DOHH2 (cell line): ENCODE measurements at regions not wholly inside any gene's neighbourhood (a gene's known extent, or its start where the extent isn't known, plus 50 kb on each side); places are given as distances from the start of the nearest gene placed in this dataset.

Source experiments
- H3F3A ChIP-seq: fragments of 200-600 bp; sonication (generic), shearing (Covaris generic); 2 replicates; pipeline ENCODE4 v1.6.0; 2016; ENCODE audit warnings: antibody characterized with exemption, mild to moderate bottlenecking; ENCODE audit not compliant: control insufficient read depth, insufficient read depth
- H3K27ac ChIP-seq: fragments of 200-600 bp; sonication (generic); 2 replicates; pipeline ENCODE4 v1.5.1; 2014; ENCODE audit warnings: low read depth, mild to moderate bottlenecking, low read length, moderate library complexity
- H3K27me3 ChIP-seq: fragments of 200-600 bp; sonication (generic); 2 replicates; pipeline ENCODE4 v1.6.1; 2014; ENCODE audit warnings: mild to moderate bottlenecking, low read length, mixed read lengths; ENCODE audit not compliant: control insufficient read depth
- H3K36me3 ChIP-seq: fragments of 200-600 bp; sonication (generic); 2 replicates; pipeline ENCODE4 v1.6.1; 2014; ENCODE audit warnings: mild to moderate bottlenecking, low read length, moderate library complexity, mixed read lengths; ENCODE audit not compliant: control insufficient read depth
- H3K4me1 ChIP-seq: fragments of 200-600 bp; sonication (generic); 2 replicates; pipeline ENCODE4 v1.6.1; 2014; ENCODE audit warnings: mild to moderate bottlenecking, low read length, mixed read lengths; ENCODE audit not compliant: control insufficient read depth
- H3K4me2 ChIP-seq: fragments of 200-600 bp; sonication (generic); 2 replicates; pipeline ENCODE4 v1.6.0; 2014; ENCODE audit warnings: mild to moderate bottlenecking, low read length, moderate library complexity
- H3K4me3 ChIP-seq: fragments of 200-600 bp; sonication (generic); 2 replicates; pipeline ENCODE4 v1.5.1; 2014; ENCODE audit warnings: mild to moderate bottlenecking, low read length, mixed read lengths
- H3K79me2 ChIP-seq: fragments of 200-600 bp; sonication (generic); 2 replicates; pipeline ENCODE4 v1.6.1; 2014; ENCODE audit warnings: mild to moderate bottlenecking, low read length, mixed read lengths; ENCODE audit not compliant: control insufficient read depth
- H3K9me2 ChIP-seq: fragments of 200-600 bp; sonication (generic); replicated peaks from 2 replicates; pipeline ENCODE4 v1.6.1; 2014; ENCODE audit warnings: mild to moderate bottlenecking, low read length, mixed read lengths; ENCODE audit not compliant: control insufficient read depth
- H3K9me3 ChIP-seq: fragments of 200-600 bp; sonication (generic); 2 replicates; pipeline ENCODE4 v1.6.1; 2014; ENCODE audit warnings: antibody characterized with exemption, low read length, mixed read lengths; ENCODE audit not compliant: control insufficient read depth, insufficient read depth
- H4K20me1 ChIP-seq: fragments of 200-600 bp; sonication (generic); 2 replicates; pipeline ENCODE4 v1.6.0; 2014; ENCODE audit warnings: low read depth, mild to moderate bottlenecking, antibody characterized with exemption, low read length, moderate library complexity; ENCODE audit not compliant: control insufficient read depth, insufficient read depth
- EZH2phosphoT487 ChIP-seq: fragments of 200-600 bp; sonication (generic); IDR thresholded peaks from 2 replicates; pipeline ENCODE4 v1.6.1; 2017; ENCODE audit warnings: borderline replicate concordance, mild to moderate bottlenecking, antibody characterized with exemption, low read length, moderate library complexity, mixed read lengths
- TF ChIP-seq, protein P1 (sequence below): fragments of 200-600 bp; sonication (generic); IDR thresholded peaks from one replicate; pipeline ENCODE4 v1.5.1; 2014; ENCODE audit warnings: antibody characterized with exemption, mild to moderate bottlenecking, low read depth, low read length; ENCODE audit not compliant: poor library complexity, severe bottlenecking

- Histone ChIP-seq H3K27me3 (no peaks in the 10 kb centered on the region), H3F3A (no peaks in the 10 kb centered on the region), H3K4me2 (no peak overlapping the region)
Measured at GRCh38 chr3:25945366-25945765, 155.5 kb downstream of the OXSM start.

DNA sequence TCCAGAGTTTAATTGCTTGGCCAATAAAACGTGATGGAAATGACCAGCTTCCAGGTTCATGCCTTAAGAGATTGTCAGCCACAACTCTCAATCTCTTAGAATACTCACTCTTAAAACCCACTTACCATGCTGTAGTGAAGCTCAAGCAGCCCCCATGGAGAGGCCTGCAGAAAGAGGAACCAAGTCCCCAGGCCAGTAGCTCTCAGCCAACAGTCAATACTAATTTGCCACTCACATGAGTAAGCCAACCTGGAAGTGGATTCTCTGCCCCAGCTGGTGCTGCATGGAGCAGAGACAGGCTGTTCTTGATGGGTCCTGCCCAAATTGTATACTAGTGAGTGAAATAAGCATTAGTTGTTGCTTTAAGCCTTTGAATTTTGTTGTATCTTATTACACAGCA is 155.9 kb downstream of the OXSM start:
- Histone ChIP-seq H3K36me3 (no peaks in the 10 kb centered on the region), H3K4me2 (no peak overlapping the region), H4K20me1 (no peaks in the 10 kb centered on the region), H3K4me1 (no peaks in the 10 kb centered on the region), H3K27ac (no peak overlapping the region), H3K9me3 (no peaks in the 10 kb centered on the region), H3K9me2 (no peaks in the 10 kb centered on the region), H3F3A (no peaks in the 10 kb centered on the region), H3K4me3 (no peak overlapping the region), H3K27me3 (no peaks in the 10 kb centered on the region), H3K79me2 (no peaks in the 10 kb centered on the region)
- no peak for TF ChIP-seq EZH2phosphoT487
- TF ChIP-seq, protein P1, sequence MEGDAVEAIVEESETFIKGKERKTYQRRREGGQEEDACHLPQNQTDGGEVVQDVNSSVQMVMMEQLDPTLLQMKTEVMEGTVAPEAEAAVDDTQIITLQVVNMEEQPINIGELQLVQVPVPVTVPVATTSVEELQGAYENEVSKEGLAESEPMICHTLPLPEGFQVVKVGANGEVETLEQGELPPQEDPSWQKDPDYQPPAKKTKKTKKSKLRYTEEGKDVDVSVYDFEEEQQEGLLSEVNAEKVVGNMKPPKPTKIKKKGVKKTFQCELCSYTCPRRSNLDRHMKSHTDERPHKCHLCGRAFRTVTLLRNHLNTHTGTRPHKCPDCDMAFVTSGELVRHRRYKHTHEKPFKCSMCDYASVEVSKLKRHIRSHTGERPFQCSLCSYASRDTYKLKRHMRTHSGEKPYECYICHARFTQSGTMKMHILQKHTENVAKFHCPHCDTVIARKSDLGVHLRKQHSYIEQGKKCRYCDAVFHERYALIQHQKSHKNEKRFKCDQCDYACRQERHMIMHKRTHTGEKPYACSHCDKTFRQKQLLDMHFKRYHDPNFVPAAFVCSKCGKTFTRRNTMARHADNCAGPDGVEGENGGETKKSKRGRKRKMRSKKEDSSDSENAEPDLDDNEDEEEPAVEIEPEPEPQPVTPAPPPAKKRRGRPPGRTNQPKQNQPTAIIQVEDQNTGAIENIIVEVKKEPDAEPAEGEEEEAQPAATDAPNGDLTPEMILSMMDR: no peak

More at GRCh38 chr3:25945366-25945765, 155.5 kb downstream of the OXSM start:
- H3K36me3 ChIP-seq: no peaks in the 10 kb centered on the region
- TF ChIP-seq, protein P1: no peak
- TF ChIP-seq EZH2phosphoT487: no peak
- H3K9me3 ChIP-seq: no peaks in the 10 kb centered on the region
- H3K4me3 ChIP-seq: no peak overlapping the region
- no peaks in the 10 kb centered on the region for H3K4me1 ChIP-seq
- H3K27ac ChIP-seq: no peak overlapping the region
- no peaks in the 10 kb centered on the region for H3K79me2 ChIP-seq
- no peaks in the 10 kb centered on the region for H4K20me1 ChIP-seq
- no peaks in the 10 kb centered on the region for H3K9me2 ChIP-seq

DNA sequence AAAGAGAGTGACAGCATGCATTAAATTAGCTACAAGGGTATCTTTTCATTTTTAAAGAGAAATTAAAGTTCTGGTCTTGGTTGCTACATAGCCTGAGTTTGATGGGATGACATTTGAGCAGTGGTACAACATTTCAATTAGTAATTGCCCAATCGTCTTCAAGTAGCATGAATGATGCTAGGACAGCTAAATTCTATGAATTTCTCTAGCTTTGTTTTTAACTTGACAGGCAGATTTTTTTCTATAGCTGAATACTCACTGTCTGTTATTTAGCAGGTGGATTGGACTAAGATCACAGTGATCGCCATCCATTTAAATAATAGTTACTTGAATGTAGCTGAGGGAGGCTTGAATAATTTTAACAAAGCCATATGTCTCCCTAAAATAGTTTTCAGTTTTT is 162.2 kb downstream of the OXSM start:
- Histone ChIP-seq H3K9me3 (no peaks in the 10 kb centered on the region), H3K4me1 (peaks cover under 1% of the 10 kb centered on the region; the same call in 1 of the 2 replicates), H3F3A (no peaks in the 10 kb centered on the region), H3K79me2 (no peaks in the 10 kb centered on the region), H3K4me2 (no peak overlapping the region), H3K27me3 (no peaks in the 10 kb centered on the region), H3K27ac (no peak overlapping the region), H3K36me3 (no peaks in the 10 kb centered on the region), H4K20me1 (no peaks in the 10 kb centered on the region), H3K4me3 (no peak overlapping the region), H3K9me2 (no peaks in the 10 kb centered on the region)
- TF ChIP-seq, protein P1: no peak
- TF ChIP-seq EZH2phosphoT487: no peak

DNA sequence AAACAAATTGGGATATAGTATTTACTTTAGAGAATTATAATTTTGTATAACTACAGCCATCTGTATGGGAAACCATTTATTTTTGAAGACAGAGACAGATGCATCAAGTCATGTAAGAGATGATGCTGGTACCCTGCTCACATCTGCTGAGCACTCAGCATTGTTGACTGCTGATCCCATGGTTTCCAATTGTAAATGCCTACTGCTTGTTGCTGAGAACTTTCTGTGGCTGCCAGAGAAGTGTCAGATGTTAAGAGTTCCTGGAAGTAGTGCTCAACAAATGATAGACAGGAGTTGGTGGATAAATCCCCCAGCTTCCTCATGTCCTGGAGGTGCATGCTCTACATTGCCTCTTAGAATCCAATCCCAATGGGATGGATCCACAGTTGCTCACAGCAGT is 167.1 kb downstream of the OXSM start:
- no peaks in the 10 kb centered on the region for H3K27me3 ChIP-seq
- no peaks in the 10 kb centered on the region for H3K36me3 ChIP-seq
- H4K20me1 ChIP-seq: no peaks in the 10 kb centered on the region
- H3K4me3 ChIP-seq: no peak overlapping the region
- H3K79me2 ChIP-seq: no peaks in the 10 kb centered on the region
- H3K27ac ChIP-seq: no peak overlapping the region
- peaks cover 5% of the 10 kb centered on the region; the same call in 1 of the 2 replicates for H3K4me1 ChIP-seq
- no peaks in the 10 kb centered on the region for H3F3A ChIP-seq
- no peak for TF ChIP-seq EZH2phosphoT487
- TF ChIP-seq, protein P1: no peak
- H3K4me2 ChIP-seq: no peak overlapping the region
- no peaks in the 10 kb centered on the region; the same call in 1 of the 2 replicates for H3K9me2 ChIP-seq
- no peaks in the 10 kb centered on the region for H3K9me3 ChIP-seq
